Right lobe of liver (tissue), 6 donors: ENCODE measurements at regions not wholly inside any gene's neighbourhood (a gene's known extent, or its start where the extent isn't known, plus 50 kb on each side); places are given as distances from the start of the nearest gene placed in this dataset.

Experiments
- ATAC-seq, 4 donors: fragments of 200-7000 bp; cut with Tn5 transposase; one replicate each; pipeline ENCODE4 v1.9.1; 2020; ENCODE audit warnings: mild to moderate bottlenecking in 4 of 4, moderate library complexity in 4 of 4
- DNase-seq, 3 donors: peaks; one replicate each; pipeline ENCODE4 v3.0.0-alpha.2; 2020
- H3K27ac ChIP-seq, 3 donors: fragments of 200-600 bp; one replicate each; pipeline ENCODE4 v1.8.0; 2022
- H3K27me3 ChIP-seq, 2 donors: fragments of 200-600 bp; one replicate each; pipeline ENCODE4 v1.8.0; 2022
- H3K36me3 ChIP-seq, 4 donors: fragments of 200-600 bp; sonication (generic) in 1 of 4; one replicate each; pipeline versions ENCODE4 v1.5.1 to v1.8.0; 2017 to 2022; ENCODE audit warnings: control low read depth in 1 of 4
- H3K4me1 ChIP-seq, 4 donors: fragments of 200-600 bp; sonication (generic) in 1 of 4; one replicate each; pipeline versions ENCODE4 v1.5.1 to v1.8.0; 2017 to 2022; ENCODE audit warnings: control low read depth in 1 of 4
- H3K4me3 ChIP-seq, 3 donors: fragments of 200-600 bp; one replicate each; pipeline ENCODE4 v1.8.0; 2022
- H3K9me3 ChIP-seq, 4 donors: fragments of 200-600 bp; sonication (generic) in 1 of 4; one replicate each; pipeline versions ENCODE4 v1.5.1 to v1.8.0; 2017 to 2022; ENCODE audit warnings: control low read depth in 1 of 4
- POLR2A ChIP-seq: fragments of 450-650 bp; IDR thresholded peaks from one replicate; pipeline ENCODE4 v1.6.1; 2017; ENCODE audit warnings: antibody characterized with exemption, mild to moderate bottlenecking
- WGBS: methylation state at CpG from one replicate; pipeline ENCODE4 v1.1.6; 2018; ENCODE audit warnings: low coverage, low lambda C conversion rate; ENCODE audit not compliant: insufficient coverage; ENCODE audit errors: missing lambda C conversion rate; 5-methylcytosine and 5-hydroxymethylcytosine counted together
- intact Hi-C, 2 donors: fragments of 100-400 bp; cut with DNase I; formaldehyde crosslinking; loops; one replicate each; pipeline versions ENCODE4 v1.11.2 to v1.14.1; 2022
- TF ChIP-seq, protein P1 (sequence below), 4 donors: fragments of 200-600 bp in 3 of 4; fragments of 450-650 bp in 1 of 4; IDR thresholded peaks; one replicate each; pipeline versions ENCODE4 v1.5.1 to v1.8.0; 2016 to 2022; ENCODE audit warnings: antibody characterized with exemption in 4 of 4, mild to moderate bottlenecking in 2 of 4
- donor health status: DM: no; HTN: yes; CAD: no.
- donor health status: DM: no; HTN: no; CAD: no.
- donor health status: DM: no; HTN: no; CAD: no.
- donor health status: DM: no; HTN: yes; CAD: no.
- donor health status: DM: no; HTN: yes; CAD: no.

DNA sequence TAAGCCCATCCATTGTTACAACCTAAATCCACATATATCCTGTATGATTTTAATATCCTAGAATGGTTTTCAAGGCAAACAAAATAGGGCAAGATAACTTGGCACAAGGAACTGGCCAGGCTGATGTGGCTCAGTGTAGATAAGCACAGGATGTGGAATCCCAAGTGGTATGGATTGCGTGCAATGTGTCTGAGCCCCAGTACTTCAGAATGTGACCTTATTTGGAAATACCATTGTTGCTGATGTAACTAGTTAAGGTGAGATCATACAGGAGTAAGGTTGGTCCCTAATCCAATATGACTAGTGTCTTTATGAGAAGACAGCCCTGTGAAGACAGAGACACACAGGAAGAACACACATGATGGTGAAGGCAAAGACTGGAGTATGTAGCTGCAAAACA is 72.4 kb downstream of the IL21 start:
- no peak for ATAC-seq

DNA sequence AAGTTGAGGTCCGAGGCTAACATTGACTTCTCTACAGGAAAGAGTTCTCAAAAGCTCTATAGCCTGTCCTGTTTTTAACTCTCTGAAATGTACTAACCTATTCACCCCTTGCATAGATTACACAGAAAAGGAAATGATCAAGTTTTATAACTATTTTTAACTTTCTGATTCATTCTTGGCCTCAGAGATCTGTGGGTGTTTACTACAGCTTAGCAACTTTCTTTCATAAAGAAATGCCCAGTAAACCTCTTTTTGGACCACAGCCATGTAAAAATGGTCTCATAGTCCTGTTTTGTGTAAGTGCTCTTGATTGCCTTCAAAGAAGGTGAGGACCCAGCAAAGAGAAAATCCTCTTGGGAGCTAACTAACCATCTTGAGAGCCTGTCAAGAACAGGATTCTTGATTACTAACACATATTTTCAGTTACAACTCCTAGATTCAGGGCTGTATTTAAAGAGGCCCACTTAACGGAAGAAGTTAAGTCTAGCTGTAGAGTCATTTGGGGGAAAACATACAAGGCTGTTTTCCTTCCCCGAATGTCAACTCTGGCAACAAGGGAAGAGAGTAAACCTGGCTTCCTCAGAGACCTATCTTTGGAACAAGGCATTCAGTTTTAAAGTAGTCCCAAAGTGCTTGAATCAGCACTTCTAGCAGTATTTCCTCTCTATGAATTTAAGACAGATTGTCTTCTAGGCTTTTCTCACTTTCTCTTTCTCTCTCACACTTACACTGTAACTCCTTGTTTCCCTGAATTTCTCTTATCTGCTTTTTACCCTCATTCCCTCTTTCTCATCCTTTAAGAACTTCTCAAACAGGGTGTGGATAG is 78.2 kb downstream of the IL21 start:
- intact Hi-C loops = no loop called here
- DNase-seq = no peak
- Histone ChIP-seq H3K27me3 (no peaks in the 10 kb centered on the region), H3K4me1 (no peaks in the 10 kb centered on the region), H3K27ac (no peak overlapping the region), H3K4me3 (no peak overlapping the region), H3K36me3 (no peaks in the 10 kb centered on the region), H3K9me3 (no peaks in the 10 kb centered on the region)
- peak in 1 of 4 donors; percentile 50 for ATAC-seq
- TF ChIP-seq, protein P1, sequence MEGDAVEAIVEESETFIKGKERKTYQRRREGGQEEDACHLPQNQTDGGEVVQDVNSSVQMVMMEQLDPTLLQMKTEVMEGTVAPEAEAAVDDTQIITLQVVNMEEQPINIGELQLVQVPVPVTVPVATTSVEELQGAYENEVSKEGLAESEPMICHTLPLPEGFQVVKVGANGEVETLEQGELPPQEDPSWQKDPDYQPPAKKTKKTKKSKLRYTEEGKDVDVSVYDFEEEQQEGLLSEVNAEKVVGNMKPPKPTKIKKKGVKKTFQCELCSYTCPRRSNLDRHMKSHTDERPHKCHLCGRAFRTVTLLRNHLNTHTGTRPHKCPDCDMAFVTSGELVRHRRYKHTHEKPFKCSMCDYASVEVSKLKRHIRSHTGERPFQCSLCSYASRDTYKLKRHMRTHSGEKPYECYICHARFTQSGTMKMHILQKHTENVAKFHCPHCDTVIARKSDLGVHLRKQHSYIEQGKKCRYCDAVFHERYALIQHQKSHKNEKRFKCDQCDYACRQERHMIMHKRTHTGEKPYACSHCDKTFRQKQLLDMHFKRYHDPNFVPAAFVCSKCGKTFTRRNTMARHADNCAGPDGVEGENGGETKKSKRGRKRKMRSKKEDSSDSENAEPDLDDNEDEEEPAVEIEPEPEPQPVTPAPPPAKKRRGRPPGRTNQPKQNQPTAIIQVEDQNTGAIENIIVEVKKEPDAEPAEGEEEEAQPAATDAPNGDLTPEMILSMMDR (IDR thresholded peaks at IDR 0.05) = no peak
- TF ChIP-seq POLR2A = no peak
- 39% methylated on average over 3 of the region's 3 CpGs for WGBS

More for the DNA sequence above, 72.4 kb downstream of the IL21 start:
- Histone ChIP-seq H3K9me3 (no peaks in the 10 kb centered on the region), H3K27me3 (no peaks in the 10 kb centered on the region), H3K4me3 (no peak overlapping the region), H3K36me3 (no peaks in the 10 kb centered on the region), H3K27ac (no peak overlapping the region), H3K4me1 (no peaks in the 10 kb centered on the region)
- 65% methylated on average over 1 of the region's 1 CpG for WGBS
- TF ChIP-seq, protein P1 (IDR thresholded peaks at IDR 0.05) = no peak
- TF ChIP-seq POLR2A = no peak
- intact Hi-C loops = no loop called here
- DNase-seq = no peak

DNA sequence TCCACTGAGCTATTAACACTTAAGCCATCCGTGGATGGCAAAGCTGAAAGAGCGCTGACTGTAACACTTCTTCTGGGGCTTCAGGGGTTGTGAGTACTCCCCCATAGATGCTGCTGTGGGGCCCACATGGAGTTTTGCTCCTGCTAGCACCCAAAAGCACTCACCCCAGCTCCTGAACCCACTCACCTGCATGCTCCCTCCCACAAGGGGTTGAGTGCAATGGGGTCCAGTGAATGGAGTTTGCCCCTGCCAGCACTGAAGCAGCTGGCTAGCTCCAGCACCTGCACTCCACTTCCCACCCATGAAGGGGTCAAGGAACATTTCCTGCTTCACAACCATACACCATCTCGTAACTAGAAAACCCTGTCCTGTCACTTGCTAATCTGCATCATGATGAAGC is 78.9 kb downstream of the IL21 start:
- Histone ChIP-seq H3K9me3 (no peaks in the 10 kb centered on the region), H3K4me1 (no peaks in the 10 kb centered on the region), H3K4me3 (no peak overlapping the region), H3K36me3 (no peaks in the 10 kb centered on the region), H3K27me3 (no peaks in the 10 kb centered on the region), H3K27ac (no peak overlapping the region)
- ATAC-seq = no peak
- WGBS = 17% methylated on average over 1 of the region's 3 CpGs
- intact Hi-C loops = no loop called here
- TF ChIP-seq, protein P1 (IDR thresholded peaks at IDR 0.05) = no peak
- no peak for TF ChIP-seq POLR2A
- no peak for DNase-seq

DNA sequence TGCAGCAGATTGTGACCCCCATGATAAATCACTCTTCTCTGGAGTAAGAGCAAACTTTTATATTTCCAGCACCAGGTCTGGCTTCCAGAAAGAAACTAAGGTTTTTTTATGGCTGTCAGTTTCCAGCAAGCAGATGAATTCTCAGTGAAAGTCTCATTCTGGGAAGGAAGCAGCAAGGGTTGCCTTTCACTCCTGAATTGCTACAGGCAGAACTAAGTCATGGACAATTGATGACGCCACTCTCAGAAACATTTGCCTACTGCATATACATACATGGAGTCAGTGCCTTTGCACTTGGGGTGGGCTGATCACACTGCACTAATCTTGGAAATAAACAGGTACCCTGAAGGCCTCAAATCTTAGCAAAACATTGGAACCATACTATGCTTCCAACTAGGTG is 80.0 kb downstream of the IL21 start:
- ATAC-seq = no peak
- Histone ChIP-seq H3K4me1 (no peaks in the 10 kb centered on the region), H3K4me3 (no peak overlapping the region), H3K27me3 (no peaks in the 10 kb centered on the region), H3K9me3 (no peaks in the 10 kb centered on the region), H3K27ac (no peak overlapping the region), H3K36me3 (no peaks in the 10 kb centered on the region)
- WGBS = 56% methylated on average over 1 of the region's 1 CpG
- intact Hi-C loops = no loop called here
- no peak for DNase-seq
- TF ChIP-seq, protein P1 (IDR thresholded peaks at IDR 0.05) = no peak
- no peak for TF ChIP-seq POLR2A
